NOMO-1 treated with DMSO at 0.1 percent for 48 hours (cell line): ENCODE measurements at regions not wholly inside any gene's neighbourhood (a gene's known extent, or its start where the extent isn't known, plus 50 kb on each side); places are given as distances from the start of the nearest gene placed in this dataset.

Source experiments
- DNase-seq: peaks from one replicate; lab custom pipeline; 2025; ENCODE audit not compliant: unreplicated experiment; lab: John Stamatoyannopoulos, UW

GRCh38 chr15:47650564-47650963 is 66.7 kb upstream of the SEMA6D start:
- DNase-seq, result no peak

GRCh38 chr15:47652328-47652727 is 65.0 kb upstream of the SEMA6D start:
- DNase-seq, result no peak

- DNase-seq, result no peak
These were observed 64.5 kb upstream of the SEMA6D start for GRCh38 chr15:47652844-47653243.

- no peak for DNase-seq
These were observed 55.6 kb upstream of the SEMA6D start for GRCh38 chr15:47661661-47662180.

DNA sequence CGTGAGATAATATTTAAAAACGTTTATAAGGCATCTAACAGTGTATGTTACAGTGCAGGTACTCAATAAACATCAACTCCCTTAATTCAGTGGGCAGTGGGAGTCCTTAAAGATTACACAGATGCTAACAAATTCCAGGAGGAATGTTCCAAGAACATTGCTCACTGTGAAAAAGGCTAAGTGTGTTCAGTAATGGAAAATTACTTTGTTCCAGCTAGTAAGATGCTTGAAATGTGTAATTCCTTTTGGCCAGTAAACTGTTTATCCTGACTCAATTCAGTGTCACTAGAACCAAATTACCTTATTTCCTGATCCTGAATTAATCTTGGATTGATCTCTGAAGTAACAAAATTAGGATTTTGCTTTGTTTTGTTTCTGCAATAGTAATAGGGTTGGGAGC is 54.2 kb upstream of the SEMA6D start:
- no peak for DNase-seq
